Neural progenitor cell (in vitro differentiated cells): ENCODE measurements at regions not wholly inside any gene's neighbourhood (a gene's known extent, or its start where the extent isn't known, plus 50 kb on each side); places are given as distances from the start of the nearest gene placed in this dataset.
"Not testable (repeated sequence)": the region's sequence is repeated elsewhere in the genome, so short reads cannot be mapped to it uniquely, and the experiment has no call there.

Experiments
- DNase-seq: peaks from one replicate; pipeline ENCODE4 v3.0.0-alpha.2; 2016; ENCODE audit warnings: low spot score
- H2AFZ ChIP-seq: fragments of 200-600 bp; sonication (generic); replicated peaks from 2 replicates; pipeline ENCODE4 v1.6.1; 2016; ENCODE audit warnings: antibody characterized with exemption
- H3F3A ChIP-seq: fragments of 200-600 bp; sonication (generic); 2 replicates; pipeline ENCODE4 v1.6.1; 2016; ENCODE audit warnings: antibody characterized with exemption, low read depth
- H3K27ac ChIP-seq: fragments of 200-600 bp; sonication (generic); 2 replicates; pipeline ENCODE4 v1.5.1; 2016; ENCODE audit warnings: mild to moderate bottlenecking
- H3K27me3 ChIP-seq: fragments of 200-600 bp; sonication (generic); 2 replicates; pipeline ENCODE4 v1.6.1; 2016; ENCODE audit warnings: mild to moderate bottlenecking, moderate library complexity
- H3K36me3 ChIP-seq: fragments of 200-600 bp; sonication (generic); 2 replicates; pipeline ENCODE4 v1.5.1; 2016
- H3K4me1 ChIP-seq: fragments of 200-600 bp; sonication (generic); 2 replicates; pipeline ENCODE4 v1.6.1; 2016; ENCODE audit warnings: mixed run types
- H3K4me2 ChIP-seq: fragments of 200-600 bp; sonication (generic); 2 replicates; pipeline ENCODE4 v1.6.1; 2016
- H3K4me3 ChIP-seq: fragments of 200-600 bp; sonication (generic); 2 replicates; pipeline ENCODE4 v1.5.1; 2016
- H3K79me2 ChIP-seq: fragments of 200-600 bp; sonication (generic); 2 replicates; pipeline ENCODE4 v1.6.1; 2016; ENCODE audit warnings: low read depth
- H3K9ac ChIP-seq: fragments of 200-600 bp; sonication (generic); 2 replicates; pipeline ENCODE4 v1.6.1; 2016
- H3K9me3 ChIP-seq: fragments of 200-600 bp; sonication (generic); 2 replicates; pipeline ENCODE4 v1.5.1; 2016; ENCODE audit warnings: low read depth
- H4K20me1 ChIP-seq: fragments of 200-600 bp; sonication (generic); 2 replicates; pipeline ENCODE4 v1.6.1; 2016; ENCODE audit warnings: low read depth
- H3K27ac Mint-ChIP-seq: 3 replicates; pipeline ENCODE4 v1.8.0; 2021; ENCODE audit warnings: mixed read lengths
- H3K27me3 Mint-ChIP-seq: 2 replicates; pipeline ENCODE4 v1.8.0; 2022; ENCODE audit warnings: low read depth, mild to moderate bottlenecking, inconsistent platforms, moderate library complexity, mixed read lengths; ENCODE audit not compliant: insufficient read depth
- H3K36me3 Mint-ChIP-seq: 3 replicates; pipeline ENCODE4 v1.8.0; 2021; ENCODE audit warnings: mixed read lengths
- H3K4me1 Mint-ChIP-seq: 3 replicates; pipeline ENCODE4 v1.8.0; 2021; ENCODE audit warnings: mixed read lengths
- H3K4me3 Mint-ChIP-seq: 3 replicates; pipeline ENCODE4 v1.8.0; 2021; ENCODE audit warnings: mild to moderate bottlenecking, moderate library complexity, mixed read lengths
- H3K9me3 Mint-ChIP-seq: 3 replicates; pipeline ENCODE4 v1.8.0; 2020; ENCODE audit warnings: mixed read lengths
- TF ChIP-seq, protein P1 (sequence below): fragments of 200-600 bp; sonication (generic); IDR thresholded peaks from 2 replicates; pipeline ENCODE4 v1.5.1; 2017; ENCODE audit warnings: antibody characterized with exemption, mild to moderate bottlenecking

DNA sequence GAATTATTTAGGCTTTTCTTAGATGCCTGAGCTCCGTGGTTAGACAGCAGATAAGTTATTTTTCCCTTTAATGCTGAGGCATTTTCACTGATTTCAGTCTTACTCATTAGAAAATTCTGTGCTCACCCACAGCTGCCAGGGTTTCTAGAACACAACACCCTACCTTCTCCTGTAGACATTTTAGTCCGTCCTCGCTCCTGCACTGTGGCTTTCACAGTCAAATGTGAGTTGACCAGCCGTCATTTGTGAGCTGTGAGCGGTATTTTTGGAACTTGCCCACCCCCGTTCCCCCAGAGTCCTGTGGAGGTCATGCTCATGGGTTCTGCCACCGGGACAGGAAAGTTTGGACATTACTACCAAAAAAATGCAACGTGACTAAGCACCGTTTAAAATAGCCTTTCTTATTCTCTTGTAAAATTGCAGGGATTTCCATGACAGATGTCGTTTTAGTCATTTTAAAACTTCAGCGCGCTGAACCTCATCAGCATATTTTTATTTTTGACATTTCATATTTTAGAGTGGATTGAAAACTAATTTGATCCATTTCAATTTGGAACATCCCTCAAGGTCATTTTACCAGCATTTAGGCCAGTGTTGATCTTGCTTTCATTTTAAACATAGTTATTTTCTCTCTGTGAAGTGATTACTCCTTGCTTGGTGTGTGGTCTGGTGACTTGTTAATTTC lies 249.6 kb upstream of the PLGLB2 start:
- H3K9ac ChIP-seq, result not testable (repeated sequence)

DNA sequence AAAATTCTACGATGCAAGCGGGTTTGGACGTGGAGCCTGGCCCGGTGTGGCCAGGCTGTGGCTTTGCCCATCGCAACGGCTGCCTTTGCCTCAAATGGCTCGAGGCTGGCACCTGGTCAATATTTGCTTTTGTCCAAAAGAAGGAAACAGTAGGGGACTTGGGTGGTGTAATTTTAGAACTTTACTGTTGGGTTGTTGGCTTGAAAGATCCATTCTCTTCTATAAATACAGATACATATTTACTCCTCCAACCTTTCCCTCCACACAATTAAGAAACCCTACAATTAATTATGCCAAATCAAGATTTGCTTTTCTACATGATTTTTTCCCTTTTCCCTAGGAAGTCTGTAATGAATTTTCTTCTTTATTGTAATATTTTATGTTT lies 249.0 kb upstream of the PLGLB2 start:
- not testable (repeated sequence) for H3K9ac ChIP-seq, H3K27ac Mint-ChIP-seq, H3K4me2 ChIP-seq, H3K27ac ChIP-seq, H3K4me3 Mint-ChIP-seq, DNase-seq, H2AFZ ChIP-seq, H3K27me3 ChIP-seq, H3K36me3 Mint-ChIP-seq, H3F3A ChIP-seq, H3K4me1 Mint-ChIP-seq, H3K9me3 Mint-ChIP-seq, H3K36me3 ChIP-seq, H4K20me1 ChIP-seq, H3K4me3 ChIP-seq, H3K4me1 ChIP-seq, H3K27me3 Mint-ChIP-seq, H3K79me2 ChIP-seq, H3K9me3 ChIP-seq

More for the DNA sequence above, 249.6 kb upstream of the PLGLB2 start:
- not testable (repeated sequence) for H3K27ac ChIP-seq, H3K27me3 ChIP-seq, H4K20me1 ChIP-seq, H3K27ac Mint-ChIP-seq, H3K4me1 Mint-ChIP-seq, H2AFZ ChIP-seq, H3K4me2 ChIP-seq, H3K36me3 ChIP-seq, H3K9me3 Mint-ChIP-seq, DNase-seq, H3K79me2 ChIP-seq, H3F3A ChIP-seq, H3K27me3 Mint-ChIP-seq, H3K36me3 Mint-ChIP-seq, H3K4me3 Mint-ChIP-seq, H3K4me1 ChIP-seq, H3K9me3 ChIP-seq, H3K4me3 ChIP-seq

- not testable (repeated sequence) for H3K9me3 Mint-ChIP-seq, H3K27me3 Mint-ChIP-seq, H3K4me1 Mint-ChIP-seq, H4K20me1 ChIP-seq, H3K27me3 ChIP-seq, H3K4me3 ChIP-seq, H3K36me3 ChIP-seq, H3K27ac Mint-ChIP-seq, H3K4me2 ChIP-seq, H3K9me3 ChIP-seq, H3K4me1 ChIP-seq, H3F3A ChIP-seq, H2AFZ ChIP-seq, H3K9ac ChIP-seq, H3K27ac ChIP-seq, H3K36me3 Mint-ChIP-seq, H3K79me2 ChIP-seq, DNase-seq, H3K4me3 Mint-ChIP-seq
These were observed 248.0 kb upstream of the PLGLB2 start for GRCh38 chr2:87499860-87500259.

DNA sequence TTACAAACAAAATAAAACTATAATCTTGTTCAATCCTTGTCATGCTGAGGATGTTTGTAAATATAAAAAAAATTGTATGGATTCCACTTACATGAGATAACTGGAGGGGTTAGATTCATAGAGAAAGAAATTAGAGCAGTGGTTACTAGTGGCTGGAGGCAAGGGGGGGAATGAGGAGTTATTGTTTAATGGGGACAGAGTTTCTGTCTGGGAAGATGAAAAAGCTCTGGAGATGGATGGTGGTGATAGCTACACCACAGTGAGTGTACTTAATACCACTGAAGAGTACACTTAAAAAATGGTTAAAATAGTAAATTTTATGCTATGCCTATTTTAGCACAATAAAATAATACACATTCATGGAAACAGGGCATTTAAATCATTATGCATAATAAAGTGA lies 247.5 kb upstream of the PLGLB2 start:
- peak overlapping the region; percentile 56 for H3K4me3 Mint-ChIP-seq
- peak overlapping the region; percentile 31 for H3K4me2 ChIP-seq
- not testable (repeated sequence) for H3K9me3 ChIP-seq, H3F3A ChIP-seq, H3K4me1 Mint-ChIP-seq, H4K20me1 ChIP-seq, H3K9me3 Mint-ChIP-seq, H3K27me3 ChIP-seq, H3K27ac Mint-ChIP-seq, H3K36me3 ChIP-seq, H3K79me2 ChIP-seq, H3K4me3 ChIP-seq, H3K27me3 Mint-ChIP-seq, H3K27ac ChIP-seq, DNase-seq, H2AFZ ChIP-seq, H3K4me1 ChIP-seq, H3K36me3 Mint-ChIP-seq, H3K9ac ChIP-seq

- H3K27ac Mint-ChIP-seq, H4K20me1 ChIP-seq, H3K9ac ChIP-seq, H3K4me1 ChIP-seq, H3F3A ChIP-seq, H3K79me2 ChIP-seq, H3K9me3 ChIP-seq, H3K27me3 Mint-ChIP-seq, H3K36me3 ChIP-seq, H3K4me3 Mint-ChIP-seq, H3K4me1 Mint-ChIP-seq, H3K9me3 Mint-ChIP-seq, H3K27ac ChIP-seq, H3K4me3 ChIP-seq, H2AFZ ChIP-seq, H3K36me3 Mint-ChIP-seq, H3K27me3 ChIP-seq: not testable (repeated sequence)
- H3K4me2 ChIP-seq, result peak overlapping the region; percentile 43
- peak; percentile 2 for DNase-seq
These were observed 246.9 kb upstream of the PLGLB2 start for GRCh38 chr2:87500951-87501350.

- not testable (repeated sequence) for H4K20me1 ChIP-seq, H3K27me3 ChIP-seq
- TF ChIP-seq, protein P1, sequence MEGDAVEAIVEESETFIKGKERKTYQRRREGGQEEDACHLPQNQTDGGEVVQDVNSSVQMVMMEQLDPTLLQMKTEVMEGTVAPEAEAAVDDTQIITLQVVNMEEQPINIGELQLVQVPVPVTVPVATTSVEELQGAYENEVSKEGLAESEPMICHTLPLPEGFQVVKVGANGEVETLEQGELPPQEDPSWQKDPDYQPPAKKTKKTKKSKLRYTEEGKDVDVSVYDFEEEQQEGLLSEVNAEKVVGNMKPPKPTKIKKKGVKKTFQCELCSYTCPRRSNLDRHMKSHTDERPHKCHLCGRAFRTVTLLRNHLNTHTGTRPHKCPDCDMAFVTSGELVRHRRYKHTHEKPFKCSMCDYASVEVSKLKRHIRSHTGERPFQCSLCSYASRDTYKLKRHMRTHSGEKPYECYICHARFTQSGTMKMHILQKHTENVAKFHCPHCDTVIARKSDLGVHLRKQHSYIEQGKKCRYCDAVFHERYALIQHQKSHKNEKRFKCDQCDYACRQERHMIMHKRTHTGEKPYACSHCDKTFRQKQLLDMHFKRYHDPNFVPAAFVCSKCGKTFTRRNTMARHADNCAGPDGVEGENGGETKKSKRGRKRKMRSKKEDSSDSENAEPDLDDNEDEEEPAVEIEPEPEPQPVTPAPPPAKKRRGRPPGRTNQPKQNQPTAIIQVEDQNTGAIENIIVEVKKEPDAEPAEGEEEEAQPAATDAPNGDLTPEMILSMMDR, result peak; percentile 28
These were observed 244.9 kb upstream of the PLGLB2 start for GRCh38 chr2:87502948-87503347.

DNA sequence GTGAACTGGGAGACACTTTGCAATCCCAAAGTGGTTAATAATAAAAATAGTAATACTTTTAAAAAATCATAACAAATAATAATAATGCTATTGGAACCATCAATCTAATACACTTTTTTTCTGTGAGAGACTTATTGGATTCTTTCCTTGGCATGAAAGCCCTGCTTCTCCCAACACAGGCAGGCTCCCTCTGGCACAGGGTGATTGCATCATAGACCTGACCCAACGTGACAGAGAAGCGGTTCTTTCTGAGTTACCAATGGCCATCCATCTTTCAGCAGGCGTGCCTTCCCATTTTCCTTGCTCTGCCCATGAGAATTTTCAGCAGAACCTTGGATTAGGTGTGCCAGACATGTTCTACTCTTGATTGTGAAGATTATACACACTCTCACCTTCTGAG lies 242.6 kb upstream of the PLGLB2 start:
- H3K27ac Mint-ChIP-seq, H3K4me1 Mint-ChIP-seq, H3F3A ChIP-seq, H3K4me2 ChIP-seq, H3K27me3 ChIP-seq, H3K4me3 Mint-ChIP-seq, H3K9me3 ChIP-seq, H3K36me3 ChIP-seq, H3K9me3 Mint-ChIP-seq, H3K4me3 ChIP-seq, H3K27me3 Mint-ChIP-seq, H4K20me1 ChIP-seq, H3K36me3 Mint-ChIP-seq, DNase-seq, H3K4me1 ChIP-seq, H3K9ac ChIP-seq, H2AFZ ChIP-seq, H3K27ac ChIP-seq, H3K79me2 ChIP-seq: not testable (repeated sequence)

More at GRCh38 chr2:87502948-87503347, 244.9 kb upstream of the PLGLB2 start:
- not testable (repeated sequence) for H3K36me3 Mint-ChIP-seq, H3K9ac ChIP-seq, H2AFZ ChIP-seq, H3K4me1 ChIP-seq, H3K27ac Mint-ChIP-seq, H3K36me3 ChIP-seq, H3K4me3 ChIP-seq, H3K27me3 Mint-ChIP-seq, H3K4me2 ChIP-seq, H3K4me3 Mint-ChIP-seq, H3K79me2 ChIP-seq, H3K9me3 ChIP-seq, H3K27ac ChIP-seq, H3K9me3 Mint-ChIP-seq, DNase-seq, H3K4me1 Mint-ChIP-seq, H3F3A ChIP-seq

DNA sequence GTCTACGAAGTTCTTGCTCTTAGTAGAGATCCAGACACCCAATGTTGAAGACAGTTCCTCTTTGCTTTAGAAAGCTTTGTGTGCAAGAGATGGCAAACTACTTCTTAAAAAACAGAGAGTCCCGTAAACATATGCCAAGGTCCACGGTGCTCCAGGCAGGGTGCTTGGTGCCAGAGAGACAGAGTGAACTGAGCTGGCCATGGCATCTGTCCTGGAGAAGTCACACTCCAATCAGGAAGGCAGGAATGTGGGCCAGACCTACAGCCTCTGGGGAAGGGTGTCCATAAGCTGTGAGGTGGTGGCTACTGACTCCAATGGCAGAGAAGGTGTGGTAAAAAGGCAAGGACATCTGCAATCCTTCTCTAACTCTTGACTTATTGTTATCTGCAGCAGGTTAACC lies 242.0 kb upstream of the PLGLB2 start:
- not testable (repeated sequence) for H3K79me2 ChIP-seq, H3K4me2 ChIP-seq, H3K9ac ChIP-seq, H3K27ac ChIP-seq, H3K27me3 ChIP-seq, H3K4me3 Mint-ChIP-seq, H3K27me3 Mint-ChIP-seq, H3K36me3 ChIP-seq, H3K9me3 Mint-ChIP-seq, H2AFZ ChIP-seq, H3F3A ChIP-seq, H3K27ac Mint-ChIP-seq, H3K4me3 ChIP-seq, H3K4me1 ChIP-seq, H3K9me3 ChIP-seq, H4K20me1 ChIP-seq, DNase-seq, H3K36me3 Mint-ChIP-seq, H3K4me1 Mint-ChIP-seq
